NCI-H1105 (cell line): ENCODE measurements at regions not wholly inside any gene's neighbourhood (a gene's known extent, or its start where the extent isn't known, plus 50 kb on each side); places are given as distances from the start of the nearest gene placed in this dataset.
"Not testable (repeated sequence)": the region's sequence is repeated elsewhere in the genome, so short reads cannot be mapped to it uniquely, and the experiment has no call there.

ENCODE experiments used
- DNase-seq: peaks from one replicate; lab custom pipeline; 2025; lab: John Stamatoyannopoulos, UW

DNA sequence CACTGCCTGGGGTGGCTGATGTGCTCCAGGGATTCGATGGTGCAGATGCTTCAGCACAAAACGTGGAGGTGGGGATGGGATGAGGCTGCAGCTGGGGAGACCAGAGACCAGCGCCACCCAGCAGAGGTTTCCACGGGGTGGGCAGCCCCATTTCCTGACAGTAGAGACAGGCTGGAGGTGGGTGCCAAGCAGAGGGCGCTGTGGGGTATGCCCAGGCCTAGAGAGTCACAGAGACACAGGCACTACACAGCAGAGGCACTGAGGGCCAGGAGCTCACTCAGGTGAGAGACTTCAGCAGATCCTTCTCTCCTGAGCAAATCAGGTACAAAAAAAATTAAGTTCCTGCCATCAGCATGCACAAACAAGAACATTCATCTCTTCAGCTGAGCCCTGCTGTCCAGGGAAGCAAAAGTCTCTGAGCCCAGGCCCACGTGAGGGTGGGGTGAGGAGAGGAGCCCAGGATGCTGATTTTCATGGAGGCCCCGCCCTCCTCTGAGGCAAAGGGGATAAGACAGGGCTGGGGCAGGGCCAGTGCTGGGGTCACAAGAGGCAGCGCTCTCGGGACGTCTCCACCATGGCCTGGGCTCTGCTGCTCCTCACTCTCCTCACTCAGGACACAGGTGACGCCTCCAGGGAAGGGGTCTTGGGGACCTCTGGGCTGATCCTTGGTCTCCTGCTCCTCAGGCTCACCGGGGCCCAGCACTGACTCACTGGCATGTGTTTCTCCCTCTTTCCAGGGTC is 53.1 kb downstream of the GGTLC2 start:
- no peak for DNase-seq

DNA sequence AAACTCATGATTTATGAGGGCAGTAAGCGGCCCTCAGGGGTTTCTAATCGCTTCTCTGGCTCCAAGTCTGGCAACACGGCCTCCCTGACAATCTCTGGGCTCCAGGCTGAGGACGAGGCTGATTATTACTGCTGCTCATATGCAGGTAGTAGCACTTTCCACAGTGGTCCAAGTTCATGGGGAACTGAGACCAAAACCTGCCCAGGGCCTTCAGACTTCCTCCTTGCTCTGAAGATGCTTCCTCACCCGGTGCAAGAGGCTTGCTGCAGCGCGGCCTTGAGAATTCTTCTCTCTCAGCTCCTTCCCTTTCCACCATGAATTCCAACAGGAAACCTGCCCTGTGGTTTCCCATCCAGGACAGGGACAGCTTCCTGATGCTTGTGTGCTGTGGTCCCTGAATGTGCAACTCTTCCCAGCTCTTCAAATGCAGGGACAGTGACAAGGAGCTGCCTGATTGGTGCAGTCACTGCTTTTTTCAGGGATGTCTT is 53.9 kb downstream of the GGTLC2 start:
- no peak for DNase-seq

DNA sequence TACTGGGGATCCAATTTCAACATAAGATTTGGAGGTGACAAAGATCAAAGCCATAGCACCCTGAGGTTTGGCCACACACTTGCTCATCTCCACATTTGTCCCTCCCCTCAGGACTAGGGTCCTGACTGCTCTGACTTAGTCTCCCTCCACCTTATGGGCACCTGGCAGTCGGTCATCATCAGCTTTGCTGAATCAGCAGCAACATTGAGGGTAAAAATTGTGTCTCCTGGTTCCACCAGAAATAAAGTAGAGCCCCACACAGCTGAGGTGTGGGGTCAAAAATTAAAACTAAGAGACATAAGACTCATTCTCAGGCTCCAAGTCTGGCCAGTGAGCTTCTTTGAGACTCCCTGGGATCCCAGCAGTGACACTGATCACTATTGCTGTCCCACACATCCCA is 56.2 kb downstream of the GGTLC2 start:
- no peak for DNase-seq

DNA sequence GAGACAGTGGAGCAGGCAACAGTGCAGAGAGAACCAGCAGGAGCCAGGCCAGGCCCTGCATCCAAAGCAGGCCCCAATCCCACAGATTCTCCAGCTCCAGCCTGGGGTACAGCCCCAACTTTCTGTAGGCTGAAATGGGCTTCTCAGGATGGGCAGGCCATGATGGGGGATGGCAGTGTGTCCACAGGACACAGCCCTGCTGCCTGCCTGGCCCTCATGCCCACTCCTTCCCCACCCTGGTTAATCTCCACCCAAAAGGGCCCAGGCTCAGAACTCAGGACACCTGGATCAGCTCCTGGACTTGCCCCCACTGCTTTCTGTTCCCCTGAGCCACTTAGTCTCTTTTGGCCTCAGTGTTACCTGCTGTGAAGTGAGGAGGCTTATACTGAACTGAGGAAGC is 57.1 kb downstream of the GGTLC2 start:
- DNase-seq: not testable (repeated sequence)

DNA sequence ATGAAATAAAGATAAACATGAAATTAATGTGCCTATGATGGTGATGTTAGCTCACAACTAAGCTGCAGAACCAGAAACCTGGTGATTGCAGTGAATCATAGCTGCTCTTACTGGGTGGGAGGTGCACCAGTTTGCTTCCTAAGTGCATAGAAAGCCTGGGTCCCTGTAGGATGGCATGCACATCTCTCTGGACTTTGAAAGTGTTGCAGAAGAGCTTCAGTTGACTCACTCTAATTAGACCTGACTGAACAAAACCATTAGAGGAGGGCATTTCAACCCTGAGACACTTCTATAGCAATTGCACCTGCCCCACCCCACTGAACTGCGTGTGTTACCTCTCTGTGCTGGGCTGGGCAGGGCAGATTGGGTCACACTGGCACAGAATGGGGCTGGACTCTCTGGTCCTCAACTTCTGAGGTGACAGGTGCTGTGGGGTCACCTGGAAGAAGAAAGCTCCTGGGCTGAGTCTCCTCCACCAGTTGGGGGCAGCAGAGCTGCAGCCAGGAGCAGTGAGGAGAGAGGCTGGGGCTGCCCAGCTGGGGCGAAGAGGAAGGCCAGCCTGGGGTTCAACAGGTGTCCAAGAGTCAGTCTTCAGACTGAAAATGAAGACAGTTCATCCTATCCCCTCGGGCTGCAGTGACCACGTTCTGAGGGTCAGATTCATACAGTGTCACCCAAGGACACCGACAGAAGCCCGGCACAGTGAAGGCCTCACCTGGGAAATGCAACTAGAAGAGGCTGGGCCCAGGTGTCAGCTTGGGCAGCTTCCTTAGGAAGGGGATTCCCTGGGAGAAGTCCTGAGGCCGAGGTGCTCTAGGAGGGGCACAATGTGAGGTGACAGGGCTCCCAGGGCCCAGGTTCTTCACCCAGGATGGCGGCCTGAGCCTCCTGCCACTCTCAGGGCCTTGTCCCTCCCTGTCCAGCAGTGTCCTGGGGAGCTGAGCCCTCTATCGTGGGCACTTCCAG is 58.1 kb downstream of the GGTLC2 start:
- DNase-seq: no peak

DNA sequence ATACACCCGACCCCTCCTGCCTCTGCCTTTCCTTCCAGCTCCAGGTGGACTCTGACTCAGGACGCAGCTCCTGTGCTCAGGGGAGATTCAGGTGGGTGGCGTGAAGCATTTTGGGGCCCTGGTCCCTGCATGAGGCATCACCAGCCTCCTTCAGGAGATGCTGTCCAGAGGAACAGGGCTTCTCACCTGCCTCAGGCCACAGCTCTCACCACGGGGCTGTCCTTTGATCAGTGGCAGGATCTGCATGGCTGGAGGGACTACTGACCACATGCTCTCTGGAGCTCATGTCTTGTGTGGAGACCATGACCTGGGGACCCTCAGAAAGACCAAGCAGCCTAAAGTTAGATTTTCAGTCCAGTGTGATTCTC is 58.8 kb downstream of the GGTLC2 start:
- no peak for DNase-seq

DNA sequence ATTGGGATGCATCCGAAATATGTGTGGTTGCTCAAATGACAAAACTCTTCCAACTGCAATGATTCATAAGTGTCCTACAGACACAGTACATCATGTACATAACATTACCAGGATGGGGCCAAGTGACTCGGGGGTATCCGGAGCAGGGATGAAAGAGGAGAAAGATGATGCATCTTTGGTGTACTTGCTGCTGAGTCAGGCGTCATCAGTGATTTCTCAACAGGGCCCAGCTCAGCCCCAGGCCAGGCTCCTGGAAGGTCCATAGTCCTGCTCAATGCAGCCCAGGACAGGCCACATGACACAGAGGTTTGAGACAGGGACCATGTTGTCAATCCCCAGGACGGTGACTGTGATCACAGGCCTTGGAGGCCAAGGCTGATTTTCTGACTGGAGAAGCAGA is 59.3 kb downstream of the GGTLC2 start:
- no peak for DNase-seq

DNA sequence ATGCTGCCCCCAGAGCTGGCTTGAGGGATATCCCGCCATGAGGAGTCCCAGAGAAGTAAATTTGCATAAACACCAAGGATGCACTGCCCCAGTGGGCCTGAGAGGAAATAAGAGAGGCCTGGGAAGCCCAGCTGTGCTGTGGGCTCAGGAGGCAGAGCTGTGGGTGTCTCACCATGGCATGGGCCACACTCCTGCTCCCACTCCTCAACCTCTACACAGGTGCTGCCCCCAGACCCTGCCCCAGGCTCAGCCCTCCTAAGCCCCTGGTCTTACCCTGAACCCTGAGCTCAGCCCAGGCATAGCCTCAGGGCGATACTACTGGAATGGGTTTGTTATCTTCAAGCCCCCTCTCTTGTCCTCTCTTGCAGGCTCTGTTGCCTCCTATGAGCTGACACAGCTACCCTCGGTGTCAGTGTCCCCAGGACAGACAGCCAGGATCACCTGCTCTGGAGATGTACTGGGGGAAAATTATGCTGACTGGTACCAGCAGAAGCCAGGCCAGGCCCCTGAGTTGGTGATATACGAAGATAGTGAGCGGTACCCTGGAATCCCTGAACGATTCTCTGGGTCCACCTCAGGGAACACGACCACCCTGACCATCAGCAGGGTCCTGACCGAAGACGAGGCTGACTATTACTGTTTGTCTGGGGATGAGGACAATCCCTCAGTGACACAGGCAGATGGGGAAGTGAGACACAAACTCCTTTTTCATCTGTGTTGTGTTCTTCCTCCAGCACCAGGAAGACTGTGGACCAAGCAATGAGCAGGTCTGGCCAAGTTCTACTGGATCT is 59.9 kb downstream of the GGTLC2 start:
- no peak for DNase-seq

DNA sequence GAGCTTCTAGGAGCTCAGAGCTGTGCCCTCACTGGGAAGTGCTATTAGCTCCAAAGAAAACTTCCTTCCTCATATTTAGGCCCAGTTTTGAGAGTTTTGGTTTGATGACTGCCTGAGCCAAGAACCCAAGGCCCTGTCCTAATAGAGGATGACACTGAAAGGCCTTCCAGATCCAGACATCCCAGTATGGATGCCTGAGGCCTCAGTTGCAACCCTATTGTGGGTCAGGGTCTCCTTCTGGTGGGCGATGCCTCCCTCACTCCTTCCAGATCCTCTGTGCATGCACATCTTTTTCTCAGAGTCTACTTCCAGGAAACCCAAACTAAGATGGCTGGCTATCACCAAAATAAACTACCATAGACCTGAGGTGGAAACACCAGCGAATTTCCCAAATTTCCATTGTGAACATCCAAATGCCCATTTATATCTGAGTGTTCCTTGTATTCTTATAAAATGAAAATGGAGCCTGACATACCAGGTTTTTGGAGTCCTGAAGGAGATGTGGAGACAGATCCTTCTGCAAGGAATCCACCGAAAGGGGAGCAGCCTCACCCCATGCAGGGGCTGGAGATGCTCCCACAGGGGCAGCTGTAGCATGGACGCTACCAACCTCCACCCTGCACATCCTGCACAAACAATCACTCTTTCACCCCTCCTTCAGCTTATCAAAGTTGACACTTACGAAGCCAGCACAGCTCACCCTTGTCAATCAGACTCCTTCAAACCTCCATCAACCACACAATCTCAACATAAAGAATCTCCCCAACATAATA is 61.1 kb downstream of the GGTLC2 start:
- DNase-seq: no peak

DNA sequence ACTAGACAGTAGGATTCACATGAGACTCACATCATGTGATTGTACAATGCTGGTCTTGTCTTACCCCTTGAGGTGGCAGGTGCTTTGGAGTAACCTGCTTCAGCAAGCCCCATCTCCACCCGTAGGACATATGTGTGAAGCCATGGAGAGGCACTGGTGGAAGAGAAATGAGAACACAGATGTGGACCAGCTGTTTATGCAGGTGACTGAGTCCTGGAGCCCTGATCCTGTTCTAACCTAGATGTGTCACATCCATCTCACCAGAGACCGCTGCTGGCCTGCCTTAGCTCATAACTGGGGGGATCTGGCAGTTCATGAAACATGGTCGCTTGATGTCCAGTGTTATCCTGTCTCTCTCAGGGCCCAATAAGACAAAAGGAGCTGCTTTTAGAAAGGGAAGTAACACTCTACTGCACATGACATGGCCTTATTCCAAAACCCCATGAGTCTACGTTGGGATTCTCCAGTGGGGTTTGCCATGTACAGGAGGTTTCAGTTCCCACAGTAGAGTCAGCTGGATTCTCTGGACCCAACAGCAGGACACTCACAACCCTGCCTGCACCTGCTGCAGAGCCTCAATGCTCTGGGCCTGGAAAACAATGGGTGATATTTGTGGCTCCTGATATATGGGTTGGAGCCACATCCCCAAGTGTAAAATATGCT is 62.0 kb downstream of the GGTLC2 start:
- no peak for DNase-seq

DNA sequence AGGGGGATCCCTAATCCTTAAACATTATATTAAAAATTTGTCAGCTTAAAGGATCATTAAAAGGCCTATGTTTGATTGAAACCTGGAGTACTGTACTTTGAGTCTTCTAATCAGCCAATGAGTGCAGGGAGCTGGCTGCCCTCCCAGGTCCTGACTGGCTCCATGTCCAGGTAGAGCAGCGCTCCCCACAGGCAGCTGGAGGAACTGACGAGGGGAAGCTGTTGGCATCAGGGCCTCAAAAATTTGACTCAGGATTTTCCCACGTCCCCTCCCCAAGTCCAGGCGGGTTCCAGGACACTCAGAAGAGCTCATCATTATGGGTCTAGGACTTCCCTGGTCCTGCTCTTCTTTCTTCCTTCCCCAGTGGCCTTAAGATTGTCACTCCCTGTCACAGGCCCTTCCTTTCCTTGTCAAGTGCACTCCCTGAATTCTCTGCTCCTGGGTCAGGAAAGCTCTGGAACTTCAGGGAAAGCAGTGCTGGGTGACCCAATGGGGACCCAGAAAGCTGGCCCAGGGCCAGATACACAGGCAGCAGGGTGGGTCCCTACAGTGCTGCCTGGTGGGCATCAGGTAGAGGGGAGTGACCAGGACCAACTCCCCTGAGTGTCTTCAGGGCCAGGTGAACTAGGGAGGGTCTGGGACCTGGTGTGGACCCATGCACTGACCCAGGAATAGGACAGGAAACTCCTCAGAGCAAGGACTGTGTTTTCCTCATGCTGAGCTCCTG is 65.5 kb downstream of the GGTLC2 start:
- DNase-seq: no peak

DNA sequence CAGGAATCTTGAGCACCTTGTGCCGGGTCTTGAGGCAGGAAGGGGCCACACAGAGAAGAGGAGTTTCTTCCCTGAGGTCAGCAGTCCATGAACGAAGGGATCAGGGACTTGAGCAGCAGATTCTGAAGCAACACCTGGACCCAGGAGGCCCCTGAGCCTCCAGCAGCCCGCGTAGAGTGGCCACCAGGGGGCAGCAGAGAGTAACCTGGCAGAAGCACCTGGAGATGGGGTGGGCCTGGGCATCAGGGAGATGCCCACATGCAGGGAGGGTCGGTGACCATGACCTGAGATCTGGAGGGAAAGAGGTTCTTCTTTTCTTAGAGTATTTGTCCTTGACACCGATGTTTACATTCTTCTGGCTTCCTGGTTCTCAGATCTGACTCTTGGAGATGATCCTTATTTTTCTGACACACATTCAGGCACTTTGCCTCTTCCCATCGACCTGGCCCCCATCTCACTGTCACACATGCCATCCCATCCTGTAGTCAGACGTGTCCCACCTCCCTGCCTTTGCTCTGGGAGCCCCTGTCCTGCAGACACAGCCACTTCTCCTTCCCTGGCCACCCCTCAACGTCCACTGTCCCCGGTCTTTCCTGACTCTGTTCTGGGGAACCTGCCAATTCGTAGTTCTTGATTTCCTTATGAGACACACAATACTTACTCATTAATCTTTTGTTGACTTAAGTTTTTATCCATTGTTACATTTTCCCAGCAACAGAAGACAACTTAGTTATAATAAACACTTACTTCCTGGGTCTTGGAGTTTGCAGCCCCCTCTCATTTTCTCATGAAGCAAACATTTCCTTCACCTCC is 66.5 kb downstream of the GGTLC2 start:
- DNase-seq: no peak

DNA sequence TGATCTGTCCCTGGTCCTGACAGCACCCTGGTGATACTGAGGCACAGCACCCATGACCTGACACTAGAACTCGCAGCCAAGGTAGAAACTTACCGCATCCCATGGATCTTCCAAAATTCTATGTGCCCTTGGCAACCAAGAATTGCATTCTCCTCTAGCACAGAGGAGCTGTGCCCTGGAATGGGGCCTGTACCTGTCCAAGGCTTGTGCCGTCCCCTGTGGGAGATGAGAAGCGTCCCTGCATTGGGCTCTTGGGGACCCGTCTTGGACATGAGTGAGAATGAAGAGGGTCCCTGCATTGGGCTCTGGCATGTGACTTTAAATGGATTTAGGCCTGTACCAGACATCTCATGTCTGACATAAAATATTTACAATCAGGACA is 67.1 kb downstream of the GGTLC2 start:
- DNase-seq: no peak

DNA sequence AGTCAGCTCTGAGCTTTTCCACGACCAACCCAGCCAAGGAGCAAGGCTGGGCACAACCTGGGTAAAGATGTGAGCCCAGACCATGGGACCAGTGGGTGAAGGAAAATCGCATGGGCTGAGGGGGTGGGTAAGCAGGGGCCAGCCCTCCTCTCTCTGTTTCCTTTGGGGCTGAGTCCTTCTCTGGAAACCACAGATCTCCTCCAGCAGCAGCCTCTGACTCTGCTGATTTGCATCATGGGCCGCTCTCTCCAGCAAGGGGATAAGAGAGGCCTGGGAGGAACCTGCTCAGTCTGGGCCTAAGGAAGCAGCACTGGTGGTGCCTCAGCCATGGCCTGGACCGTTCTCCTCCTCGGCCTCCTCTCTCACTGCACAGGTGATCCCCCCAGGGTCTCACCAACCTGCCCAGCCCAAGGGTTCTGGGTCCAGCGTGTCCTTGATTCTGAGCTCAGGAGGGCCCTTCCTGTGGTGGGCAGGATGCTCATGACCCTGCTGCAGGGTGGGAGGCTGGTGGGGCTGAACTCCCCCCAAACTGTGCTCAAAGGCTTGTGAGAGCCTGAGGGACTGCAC is 67.8 kb downstream of the GGTLC2 start:
- no peak for DNase-seq

DNA sequence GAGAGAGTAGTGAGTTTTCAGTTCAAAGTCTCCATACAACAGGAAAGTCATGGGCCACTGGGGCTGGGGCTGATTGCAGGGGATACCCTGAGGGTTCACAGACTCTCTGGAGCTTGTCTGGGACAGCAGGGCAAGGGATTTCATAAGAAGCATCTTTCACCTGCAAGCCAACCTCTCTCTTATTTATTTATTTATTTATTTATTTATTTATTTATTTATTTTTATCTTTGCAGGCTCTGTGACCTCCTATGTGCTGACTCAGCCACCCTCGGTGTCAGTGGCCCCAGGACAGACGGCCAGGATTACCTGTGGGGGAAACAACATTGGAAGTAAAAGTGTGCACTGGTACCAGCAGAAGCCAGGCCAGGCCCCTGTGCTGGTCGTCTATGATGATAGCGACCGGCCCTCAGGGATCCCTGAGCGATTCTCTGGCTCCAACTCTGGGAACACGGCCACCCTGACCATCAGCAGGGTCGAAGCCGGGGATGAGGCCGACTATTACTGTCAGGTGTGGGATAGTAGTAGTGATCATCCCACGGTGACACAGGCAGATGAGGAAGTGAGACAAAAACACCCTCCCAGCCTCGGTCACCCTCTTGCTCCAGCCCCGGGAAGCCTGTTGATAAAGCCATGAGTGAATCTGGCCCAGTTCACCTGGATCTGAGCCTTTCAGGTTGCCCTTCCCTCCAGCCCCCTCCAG is 68.4 kb downstream of the GGTLC2 start:
- DNase-seq: no peak

DNA sequence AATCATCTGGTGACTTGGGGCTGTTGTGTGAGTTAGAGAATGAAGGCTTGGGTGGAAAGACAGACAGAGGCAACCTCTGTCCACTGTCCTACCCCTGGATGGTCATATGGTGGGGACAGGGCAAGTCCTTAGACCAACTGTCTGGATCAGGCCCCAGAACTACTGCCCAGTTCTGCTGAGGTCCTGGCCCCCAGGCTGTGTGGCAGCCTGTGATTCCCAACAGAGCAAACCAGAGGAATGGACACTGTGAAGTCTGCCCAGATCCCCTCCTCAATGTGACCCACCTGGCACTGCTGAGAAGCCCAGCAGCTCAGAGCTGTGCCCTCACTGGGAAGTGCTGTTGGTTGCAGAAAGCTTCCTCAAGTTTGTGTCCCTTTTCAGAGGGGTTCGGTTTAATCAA is 69.0 kb downstream of the GGTLC2 start:
- no peak for DNase-seq

DNA sequence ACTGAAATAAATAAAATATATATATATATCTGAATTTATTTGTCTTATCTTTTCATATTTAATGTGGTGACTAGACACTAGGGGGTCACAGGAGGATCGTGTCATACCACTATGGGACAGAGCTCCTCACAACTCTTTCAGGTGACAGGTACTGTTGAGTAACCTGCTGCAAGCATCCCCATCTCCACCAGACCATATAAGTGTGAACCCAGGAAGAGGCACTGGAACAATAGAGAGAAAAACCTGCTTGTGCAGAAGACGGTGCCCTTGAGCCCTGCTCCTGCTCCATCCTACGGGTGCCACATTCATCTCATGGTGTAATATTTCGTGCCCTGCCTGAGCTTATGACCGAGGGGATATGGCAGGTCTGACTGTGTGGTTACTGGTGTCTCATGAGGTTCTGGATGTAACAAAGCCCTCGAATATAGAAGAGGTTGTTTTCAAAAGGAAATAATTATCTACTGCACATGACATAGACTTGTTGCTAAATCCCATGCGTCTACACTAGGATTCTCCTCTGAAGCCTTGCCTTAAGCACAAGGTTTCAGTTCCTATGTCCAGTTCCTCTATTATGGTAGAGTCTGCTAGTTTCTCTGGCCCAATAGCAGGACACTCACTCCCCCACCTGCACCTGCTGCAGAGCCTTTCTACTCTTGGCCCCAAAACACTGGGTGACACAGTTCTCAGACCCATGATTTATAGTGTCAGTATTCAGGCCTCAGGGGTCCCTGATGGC is 70.4 kb downstream of the GGTLC2 start:
- DNase-seq: no peak

DNA sequence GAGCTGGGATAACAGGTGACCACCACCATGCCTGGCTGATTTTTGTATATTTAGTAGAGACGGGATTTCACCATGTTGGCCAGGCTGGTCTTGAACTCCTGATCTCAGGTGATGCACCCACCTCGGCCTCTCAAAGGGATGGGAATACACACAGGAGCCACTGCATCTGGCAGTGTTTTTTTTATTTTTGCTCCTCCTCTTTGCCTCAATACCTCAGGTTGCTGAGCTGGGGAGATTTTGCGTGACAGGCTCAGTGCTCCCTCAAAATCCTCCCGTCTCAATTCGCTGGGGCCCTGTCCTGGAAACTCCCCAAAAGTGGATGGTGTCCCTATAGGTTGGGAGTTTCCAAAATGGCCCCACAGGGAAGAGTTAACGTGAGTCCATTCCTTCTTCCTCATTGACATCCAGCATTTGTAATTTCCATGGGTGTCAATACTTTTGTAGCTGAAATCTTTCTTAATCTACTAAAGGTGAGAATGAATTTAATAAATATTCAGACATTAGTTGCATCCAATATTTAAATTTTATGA is 71.8 kb downstream of the GGTLC2 start:
- DNase-seq: no peak
